Lung (tissue), 11 donors: ENCODE measurements at regions not wholly inside any gene's neighbourhood (a gene's known extent, or its start where the extent isn't known, plus 50 kb on each side); places are given as distances from the start of the nearest gene placed in this dataset.

Experiments
- ATAC-seq: fragments of 200-7000 bp; cut with Tn5 transposase; one replicate; pipeline ENCODE4 v1.9.1; 2020; ENCODE audit warnings: moderate number of reproducible peaks; ENCODE audit not compliant: insufficient read depth, low FRiP score
- DNase-seq, 3 donors: peaks; one replicate each; pipeline ENCODE4 v3.0.0-alpha.2; 2013 to 2017
- H3K27ac ChIP-seq, 2 donors: one replicate each; pipeline ENCODE4 v1.5.1; 2013; ENCODE audit warnings: mild to moderate bottlenecking in 2 of 2, moderate library complexity in 2 of 2, control low read depth in 1 of 2, inconsistent platforms in 1 of 2, low read depth in 1 of 2, low read length in 1 of 2
- H3K27me3 ChIP-seq, 3 donors: one replicate each; pipeline ENCODE4 v1.5.1; 2013; ENCODE audit warnings: low read length in 2 of 3; ENCODE audit not compliant: control insufficient read depth in 3 of 3, insufficient read depth in 3 of 3
- H3K36me3 ChIP-seq, 4 donors: one replicate each; pipeline ENCODE4 v1.5.1; 2013; ENCODE audit warnings: low read length in 4 of 4, mild to moderate bottlenecking in 1 of 4, moderate library complexity in 1 of 4; ENCODE audit not compliant: control insufficient read depth in 4 of 4, insufficient read depth in 4 of 4
- H3K4me1 ChIP-seq, 5 donors: one replicate each; pipeline ENCODE4 v1.5.1; 2013; ENCODE audit warnings: low read length in 5 of 5, mild to moderate bottlenecking in 2 of 5, moderate library complexity in 1 of 5; ENCODE audit not compliant: control insufficient read depth in 5 of 5, insufficient read depth in 5 of 5
- H3K4me3 ChIP-seq: one replicate; pipeline ENCODE4 v1.5.1; 2013; ENCODE audit warnings: mild to moderate bottlenecking, control low read depth, moderate library complexity
- H3K9ac ChIP-seq, 2 donors: one replicate each; pipeline ENCODE4 v1.5.1; 2013; ENCODE audit warnings: low read length in 2 of 2, control low read depth in 1 of 2; ENCODE audit not compliant: insufficient read depth in 1 of 2
- H3K9me3 ChIP-seq, 4 donors: one replicate each; pipeline ENCODE4 v1.5.1; 2013; ENCODE audit warnings: low read length in 3 of 4, mild to moderate bottlenecking in 1 of 4, moderate library complexity in 1 of 4; ENCODE audit not compliant: control insufficient read depth in 4 of 4, insufficient read depth in 3 of 4
- CTCF ChIP-seq: IDR thresholded peaks from 2 replicates; pipeline ENCODE4 v1.5.1; 2012; ENCODE audit warnings: mild to moderate bottlenecking; ENCODE audit errors: control extremely low read depth, extremely low read depth
- WGBS, 2 donors: extraction: QIAGEN DNeasy Blood & Tissue Kit; methylation state at CpG; one replicate each; pipeline ENCODE4 v1.1.7; 2013; 5-methylcytosine and 5-hydroxymethylcytosine counted together
- donor health status: control.
- donor health status: control.
- donor health status: Bipolar disorder and iron deficiency.
- donor health status: healthy.
- donor health status: DM: yes; HTN: yes; CAD: no.

GRCh38 chr17:53574038-53574437, 248.7 kb upstream of the KIF2B start:
- H3K27ac ChIP-seq: no peak overlapping the region
- H3K36me3 ChIP-seq: no peaks in the 10 kb centered on the region
- H3K27me3 ChIP-seq: no peaks in the 10 kb centered on the region
- ATAC-seq: no peak
- H3K4me3 ChIP-seq: no peak overlapping the region
- no peak for TF ChIP-seq CTCF
- H3K4me1 ChIP-seq: no peaks in the 10 kb centered on the region
- 90 to 93% methylated on average over 2 of the region's 2 CpGs for WGBS, 2 donors
- DNase-seq: no peak
- H3K9me3 ChIP-seq: no peaks in the 10 kb centered on the region
- H3K9ac ChIP-seq: no peak overlapping the region

- DNase-seq: no peak
- Histone ChIP-seq H3K9me3 (no peaks in the 10 kb centered on the region), H3K36me3 (no peaks in the 10 kb centered on the region), H3K4me3 (no peak overlapping the region), H3K9ac (no peak overlapping the region), H3K27me3 (no peaks in the 10 kb centered on the region), H3K27ac (no peak overlapping the region), H3K4me1 (no peaks in the 10 kb centered on the region)
- WGBS, 2 donors: 59 to 70% methylated on average over 2 of the region's 2 CpGs
- TF ChIP-seq CTCF: no peak
- no peak for ATAC-seq
These were observed 251.4 kb upstream of the KIF2B start for GRCh38 chr17:53571342-53571741.

DNA sequence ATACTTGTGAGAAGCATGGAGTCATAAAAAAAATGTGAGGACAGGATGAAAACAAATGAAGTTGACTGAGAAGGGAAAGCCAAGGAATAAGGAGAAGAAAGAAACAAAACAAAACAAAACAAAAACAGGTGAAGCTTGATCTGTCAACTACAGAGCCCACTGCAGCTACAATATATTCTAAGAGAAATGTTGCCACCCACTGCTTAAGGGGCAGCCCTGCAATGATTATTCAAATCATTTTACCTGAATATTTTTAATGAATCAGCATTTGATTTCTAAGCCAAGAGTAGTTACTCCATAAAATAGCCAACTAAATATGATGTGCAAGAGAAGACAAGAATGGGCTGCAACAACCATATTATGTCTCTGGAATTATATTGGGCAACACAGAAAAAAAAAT, 252.0 kb upstream of the KIF2B start:
- no peaks in the 10 kb centered on the region for H3K36me3 ChIP-seq
- no peak for ATAC-seq

More for the DNA sequence above, 252.0 kb upstream of the KIF2B start:
- TF ChIP-seq CTCF: no peak
- Histone ChIP-seq H3K9ac (no peak overlapping the region), H3K4me3 (no peak overlapping the region), H3K27me3 (no peaks in the 10 kb centered on the region), H3K4me1 (no peaks in the 10 kb centered on the region), H3K9me3 (no peaks in the 10 kb centered on the region), H3K27ac (no peak overlapping the region)
- DNase-seq: no peak
